OCI-LY3 (cell line): ENCODE measurements at regions not wholly inside any gene's neighbourhood (a gene's known extent, or its start where the extent isn't known, plus 50 kb on each side); places are given as distances from the start of the nearest gene placed in this dataset.

Source experiments
- CTCF ChIP-seq: fragments of 200-600, 300-600 bp; sonication (generic); IDR thresholded peaks from 2 replicates; pipeline ENCODE4 v1.5.1; 2014; ENCODE audit warnings: antibody characterized with exemption, low read length, low read depth
- EZH2phosphoT487 ChIP-seq: fragments of 200-600 bp; shearing (Covaris generic); IDR thresholded peaks from 2 replicates; pipeline ENCODE4 v1.6.1; 2018; ENCODE audit warnings: antibody characterized with exemption, mixed run types, low read depth

- TF ChIP-seq CTCF (no peak), EZH2phosphoT487 (no peak)
Observed at GRCh38 chrY:12552471-12553283, 148.4 kb upstream of the USP9Y start.
